ENCODE measurements at regions not wholly inside any gene's neighbourhood (a gene's known extent, or its start where the extent isn't known, plus 50 kb on each side); places are given as distances from the start of the nearest gene placed in this dataset.

DNA sequence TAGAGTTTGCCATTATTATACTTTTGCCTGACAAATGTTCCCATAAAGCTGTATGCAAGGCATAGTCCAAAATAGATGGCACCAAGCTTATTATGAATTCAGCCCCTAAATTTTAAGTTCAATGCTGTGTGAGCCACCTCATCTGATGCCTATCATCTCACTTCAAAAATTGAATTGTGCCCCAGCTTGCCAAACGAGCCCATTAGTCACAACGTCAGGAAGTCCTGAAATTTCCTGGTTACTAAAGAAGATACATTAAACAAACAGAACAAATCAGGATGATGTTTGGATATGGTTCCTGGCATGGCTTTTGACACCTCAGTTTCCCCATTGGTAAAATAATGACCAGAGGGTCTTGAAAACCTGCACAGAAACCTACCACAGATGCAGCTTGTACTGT is 147.5 kb upstream of the SOX21 start:
- no peaks in the 10 kb centered on the region for H3K23me2 ChIP-seq (ENCODE audit: insufficient read length, low read depth, low read length, poor library complexity, severe bottlenecking)
- no peaks in the 10 kb centered on the region for H3K9me3 ChIP-seq (ENCODE audit: control insufficient read depth, low read depth, low read length)
- no peak overlapping the region for H3K18ac ChIP-seq (ENCODE audit: insufficient read length, low read depth, low read length)
- no peak overlapping the region for H4K8ac ChIP-seq (replicated peaks; ENCODE audit: insufficient read length, low read depth, low read length)
- DNase-seq = no peak
- no peak overlapping the region for H2BK5ac ChIP-seq (ENCODE audit: insufficient read length, low read length)
- no peak overlapping the region for H3K4me2 ChIP-seq (ENCODE audit: insufficient read depth, insufficient read length, low read length)
- no peak overlapping the region for H2AFZ ChIP-seq (ENCODE audit: low read length)
- no peak overlapping the region for H3K4me3 Mint-ChIP-seq
- H3K14ac ChIP-seq (ENCODE audit: insufficient read depth, low read length) = no peak overlapping the region
- no peak overlapping the region for H4K91ac ChIP-seq (ENCODE audit: insufficient read length, low read depth, low read length)
- H3K27me3 Mint-ChIP-seq (ENCODE audit: low read depth) = peaks cover 4% of the 10 kb centered on the region; the same call in 1 of the 2 replicates
- WGBS (ENCODE audit: extremely low coverage, insufficient read length, low lambda C conversion rate) = no CpG with 5 or more reads among the region's 2 CpGs
- H2AK5ac ChIP-seq (ENCODE audit: insufficient read length, low read length) = no peak overlapping the region
- no peak overlapping the region for H3T11ph ChIP-seq (ENCODE audit: low read length)
- no peak overlapping the region for H2BK15ac ChIP-seq (ENCODE audit: low read depth, low read length)
- H3K27ac Mint-ChIP-seq = no peak overlapping the region; a peak in 1 of 7 replicates
- no peak overlapping the region for H4K5ac ChIP-seq (ENCODE audit: insufficient read length, low read depth, low read length)
- TF ChIP-seq, protein P1, sequence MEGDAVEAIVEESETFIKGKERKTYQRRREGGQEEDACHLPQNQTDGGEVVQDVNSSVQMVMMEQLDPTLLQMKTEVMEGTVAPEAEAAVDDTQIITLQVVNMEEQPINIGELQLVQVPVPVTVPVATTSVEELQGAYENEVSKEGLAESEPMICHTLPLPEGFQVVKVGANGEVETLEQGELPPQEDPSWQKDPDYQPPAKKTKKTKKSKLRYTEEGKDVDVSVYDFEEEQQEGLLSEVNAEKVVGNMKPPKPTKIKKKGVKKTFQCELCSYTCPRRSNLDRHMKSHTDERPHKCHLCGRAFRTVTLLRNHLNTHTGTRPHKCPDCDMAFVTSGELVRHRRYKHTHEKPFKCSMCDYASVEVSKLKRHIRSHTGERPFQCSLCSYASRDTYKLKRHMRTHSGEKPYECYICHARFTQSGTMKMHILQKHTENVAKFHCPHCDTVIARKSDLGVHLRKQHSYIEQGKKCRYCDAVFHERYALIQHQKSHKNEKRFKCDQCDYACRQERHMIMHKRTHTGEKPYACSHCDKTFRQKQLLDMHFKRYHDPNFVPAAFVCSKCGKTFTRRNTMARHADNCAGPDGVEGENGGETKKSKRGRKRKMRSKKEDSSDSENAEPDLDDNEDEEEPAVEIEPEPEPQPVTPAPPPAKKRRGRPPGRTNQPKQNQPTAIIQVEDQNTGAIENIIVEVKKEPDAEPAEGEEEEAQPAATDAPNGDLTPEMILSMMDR (conservative IDR thresholded peaks at IDR 0.05) = no peak
- no peak overlapping the region for H3K9ac ChIP-seq (ENCODE audit: extremely low read depth, insufficient read length, low read length)
- no peaks in the 10 kb centered on the region for H3K36me3 Mint-ChIP-seq (ENCODE audit: insufficient read depth in 1 of 3, low read depth in 3 of 3)
- H3K56ac ChIP-seq (ENCODE audit: insufficient read length, low read depth, low read length) = no peak overlapping the region
- no peak overlapping the region for H3K4ac ChIP-seq (ENCODE audit: low read depth, low read length)
- no peaks in the 10 kb centered on the region for H3K79me1 ChIP-seq (ENCODE audit: insufficient read depth, low read depth, low read length, poor library complexity, severe bottlenecking)
- H3K27ac ChIP-seq (ENCODE audit: insufficient read length, low read depth, low read length) = no peak overlapping the region
- peaks cover 12 to 16% of the 10 kb centered on the region in 2 experiments for H3K4me1 Mint-ChIP-seq
- H4K20me1 ChIP-seq (ENCODE audit: control insufficient read depth, insufficient read depth, insufficient read length) = no peaks in the 10 kb centered on the region
- H3K27me3 ChIP-seq (ENCODE audit: insufficient read depth, low read length) = no peaks in the 10 kb centered on the region
- H2BK120ac ChIP-seq (ENCODE audit: low read depth, low read length, poor library complexity, severe bottlenecking) = no peak overlapping the region
- no peaks in the 10 kb centered on the region for H3K4me1 ChIP-seq (ENCODE audit: insufficient read depth, low read length)
- H2BK20ac ChIP-seq (ENCODE audit: low read depth, low read length, poor library complexity, severe bottlenecking) = no peak overlapping the region
- no peak overlapping the region for H2BK12ac ChIP-seq (ENCODE audit: insufficient read length, low read depth, low read length)
- no peak overlapping the region for H3K23ac ChIP-seq (ENCODE audit: insufficient read length, low read depth, low read length)
- H3K9me3 Mint-ChIP-seq = no peaks in the 10 kb centered on the region
- no peaks in the 10 kb centered on the region for H3K79me2 ChIP-seq (ENCODE audit: insufficient read depth, low read length)

Measured in H9 (cell line).